SIG-M5 treated with dmso at 0.1 percent for 504 hours (cell line): ENCODE measurements at regions not wholly inside any gene's neighbourhood (a gene's known extent, or its start where the extent isn't known, plus 50 kb on each side); places are given as distances from the start of the nearest gene placed in this dataset.

Experiments used
- DNase-seq: peaks from one replicate; lab custom pipeline; 2025; ENCODE audit not compliant: unreplicated experiment; lab: John Stamatoyannopoulos, UW

GRCh38 chr10:130737186-130737585 lies 574.3 kb downstream of the TCERG1L start:
- DNase-seq: no peak

- DNase-seq: peak; percentile 4
Measured at GRCh38 chr10:130737621-130738020, 573.9 kb downstream of the TCERG1L start.

- no peak for DNase-seq
Measured at GRCh38 chr10:130739016-130739756, 572.3 kb downstream of the TCERG1L start.

GRCh38 chr10:130739757-130740145 lies 571.8 kb downstream of the TCERG1L start:
- no peak for DNase-seq

GRCh38 chr10:130740166-130740565 lies 571.4 kb downstream of the TCERG1L start:
- no peak for DNase-seq

GRCh38 chr10:130740915-130741750 lies 570.4 kb downstream of the TCERG1L start:
- no peak for DNase-seq

- no peak for DNase-seq
Measured at GRCh38 chr10:130741901-130742855, 569.3 kb downstream of the TCERG1L start.

GRCh38 chr10:130742941-130743675 lies 568.4 kb downstream of the TCERG1L start:
- no peak for DNase-seq

- DNase-seq: no peak
Measured at GRCh38 chr10:130743751-130744271, 567.7 kb downstream of the TCERG1L start.

- DNase-seq: no peak
Measured at GRCh38 chr10:130744631-130745030, 566.9 kb downstream of the TCERG1L start.

- no peak for DNase-seq
Measured at GRCh38 chr10:130745251-130745650, 566.3 kb downstream of the TCERG1L start.

GRCh38 chr10:130745821-130746220 lies 565.7 kb downstream of the TCERG1L start:
- no peak for DNase-seq

GRCh38 chr10:130746311-130746710 lies 565.2 kb downstream of the TCERG1L start:
- DNase-seq: no peak

- DNase-seq: no peak
Measured at GRCh38 chr10:130747356-130747755, 564.2 kb downstream of the TCERG1L start.

- no peak for DNase-seq
Measured at GRCh38 chr10:130747946-130748345, 563.6 kb downstream of the TCERG1L start.

- no peak for DNase-seq
Measured at GRCh38 chr10:130748409-130749057, 563.0 kb downstream of the TCERG1L start.

GRCh38 chr10:130749911-130750310 lies 561.6 kb downstream of the TCERG1L start:
- DNase-seq: no peak

- no peak for DNase-seq
Measured at GRCh38 chr10:130750441-130750840, 561.1 kb downstream of the TCERG1L start.

- no peak for DNase-seq
Measured at GRCh38 chr10:130751106-130751840, 560.2 kb downstream of the TCERG1L start.
